PC-3 (cell line): ENCODE measurements at regions not wholly inside any gene's neighbourhood (a gene's known extent, or its start where the extent isn't known, plus 50 kb on each side); places are given as distances from the start of the nearest gene placed in this dataset.

Experiments used
- EZH2 ChIP-seq: fragments of 300-600 bp; sonication (generic); IDR thresholded peaks from one replicate; pipeline ENCODE4 v1.6.1; 2017; ENCODE audit warnings: antibody characterized with exemption, mild to moderate bottlenecking, low read length; ENCODE audit not compliant: unreplicated experiment
- EZH2phosphoT487 ChIP-seq: fragments of 300-600 bp; sonication (generic); IDR thresholded peaks from 2 replicates; pipeline ENCODE4 v1.6.1; 2018; ENCODE audit warnings: mild to moderate bottlenecking, antibody characterized with exemption, low read length, borderline replicate concordance
- TF ChIP-seq, protein P1 (sequence below): fragments of 300-600 bp; sonication (generic); conservative IDR thresholded peaks from 2 replicates; pipeline ENCODE4 v1.5.1; 2017; ENCODE audit warnings: antibody characterized with exemption, low read depth, mild to moderate bottlenecking, low read length

DNA sequence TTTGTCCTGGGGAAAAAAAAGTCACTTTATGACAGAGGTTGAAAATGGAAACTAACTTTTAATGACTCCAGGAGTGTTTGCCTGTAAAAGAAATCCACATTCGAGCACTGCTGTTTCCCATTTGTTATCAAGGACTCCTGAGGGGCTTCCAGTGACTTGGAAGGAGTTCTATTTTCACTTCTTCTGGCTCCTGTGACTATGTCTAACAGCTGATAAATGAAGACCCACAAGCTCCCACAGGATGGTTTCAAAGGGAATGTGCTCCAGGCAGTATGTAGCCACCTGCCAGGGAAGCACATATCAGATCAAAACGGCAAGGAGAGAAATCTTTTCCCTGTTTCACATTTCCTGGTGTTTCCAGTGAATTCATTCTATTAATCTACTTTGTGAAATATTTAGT is 159.8 kb upstream of the FAM241A start:
- TF ChIP-seq, protein P1, sequence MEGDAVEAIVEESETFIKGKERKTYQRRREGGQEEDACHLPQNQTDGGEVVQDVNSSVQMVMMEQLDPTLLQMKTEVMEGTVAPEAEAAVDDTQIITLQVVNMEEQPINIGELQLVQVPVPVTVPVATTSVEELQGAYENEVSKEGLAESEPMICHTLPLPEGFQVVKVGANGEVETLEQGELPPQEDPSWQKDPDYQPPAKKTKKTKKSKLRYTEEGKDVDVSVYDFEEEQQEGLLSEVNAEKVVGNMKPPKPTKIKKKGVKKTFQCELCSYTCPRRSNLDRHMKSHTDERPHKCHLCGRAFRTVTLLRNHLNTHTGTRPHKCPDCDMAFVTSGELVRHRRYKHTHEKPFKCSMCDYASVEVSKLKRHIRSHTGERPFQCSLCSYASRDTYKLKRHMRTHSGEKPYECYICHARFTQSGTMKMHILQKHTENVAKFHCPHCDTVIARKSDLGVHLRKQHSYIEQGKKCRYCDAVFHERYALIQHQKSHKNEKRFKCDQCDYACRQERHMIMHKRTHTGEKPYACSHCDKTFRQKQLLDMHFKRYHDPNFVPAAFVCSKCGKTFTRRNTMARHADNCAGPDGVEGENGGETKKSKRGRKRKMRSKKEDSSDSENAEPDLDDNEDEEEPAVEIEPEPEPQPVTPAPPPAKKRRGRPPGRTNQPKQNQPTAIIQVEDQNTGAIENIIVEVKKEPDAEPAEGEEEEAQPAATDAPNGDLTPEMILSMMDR: no peak
- TF ChIP-seq EZH2 (no peak), EZH2phosphoT487 (no peak)
